Cardiac fibroblast (primary cell): ENCODE measurements at regions not wholly inside any gene's neighbourhood (a gene's known extent, or its start where the extent isn't known, plus 50 kb on each side); places are given as distances from the start of the nearest gene placed in this dataset.

Experiments
- DNase-seq, 2 donors: peaks; one replicate each; pipeline versions ENCODE4 v3.0.0 to v3.0.0-alpha.2; 2010; ENCODE audit warnings: low read depth in 2 of 2
- H3K4me3 ChIP-seq, 2 donors: replicated peaks in 1 of 2; 1 replicate in 1 of 2; 2 replicates in 1 of 2; pipeline ENCODE4 v1.5.1; 2011; ENCODE audit warnings: low read depth in 2 of 2, low read length in 2 of 2, mild to moderate bottlenecking in 2 of 2, moderate library complexity in 1 of 2
- TF ChIP-seq, protein P1 (sequence below): IDR thresholded peaks from one replicate; pipeline ENCODE4 v1.5.1; 2011; ENCODE audit warnings: low read depth, mild to moderate bottlenecking, low read length, inconsistent platforms

GRCh38 chr5:93978222-93978621, 236.8 kb upstream of the POU5F2 start:
- H3K4me3 ChIP-seq = no peak overlapping the region
- TF ChIP-seq, protein P1, sequence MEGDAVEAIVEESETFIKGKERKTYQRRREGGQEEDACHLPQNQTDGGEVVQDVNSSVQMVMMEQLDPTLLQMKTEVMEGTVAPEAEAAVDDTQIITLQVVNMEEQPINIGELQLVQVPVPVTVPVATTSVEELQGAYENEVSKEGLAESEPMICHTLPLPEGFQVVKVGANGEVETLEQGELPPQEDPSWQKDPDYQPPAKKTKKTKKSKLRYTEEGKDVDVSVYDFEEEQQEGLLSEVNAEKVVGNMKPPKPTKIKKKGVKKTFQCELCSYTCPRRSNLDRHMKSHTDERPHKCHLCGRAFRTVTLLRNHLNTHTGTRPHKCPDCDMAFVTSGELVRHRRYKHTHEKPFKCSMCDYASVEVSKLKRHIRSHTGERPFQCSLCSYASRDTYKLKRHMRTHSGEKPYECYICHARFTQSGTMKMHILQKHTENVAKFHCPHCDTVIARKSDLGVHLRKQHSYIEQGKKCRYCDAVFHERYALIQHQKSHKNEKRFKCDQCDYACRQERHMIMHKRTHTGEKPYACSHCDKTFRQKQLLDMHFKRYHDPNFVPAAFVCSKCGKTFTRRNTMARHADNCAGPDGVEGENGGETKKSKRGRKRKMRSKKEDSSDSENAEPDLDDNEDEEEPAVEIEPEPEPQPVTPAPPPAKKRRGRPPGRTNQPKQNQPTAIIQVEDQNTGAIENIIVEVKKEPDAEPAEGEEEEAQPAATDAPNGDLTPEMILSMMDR = no peak
- DNase-seq = no peak

GRCh38 chr5:93967923-93968322, 226.5 kb upstream of the POU5F2 start:
- no peak for DNase-seq

GRCh38 chr5:93964421-93964820, 223.0 kb upstream of the POU5F2 start:
- H3K4me3 ChIP-seq = no peak overlapping the region
- TF ChIP-seq, protein P1 = no peak
- no peak for DNase-seq

More at GRCh38 chr5:93967923-93968322, 226.5 kb upstream of the POU5F2 start:
- H3K4me3 ChIP-seq = no peak overlapping the region
- TF ChIP-seq, protein P1 = no peak

GRCh38 chr5:93960042-93960441, 218.6 kb upstream of the POU5F2 start:
- DNase-seq = no peak
- no peak overlapping the region for H3K4me3 ChIP-seq
- TF ChIP-seq, protein P1 = no peak

DNA sequence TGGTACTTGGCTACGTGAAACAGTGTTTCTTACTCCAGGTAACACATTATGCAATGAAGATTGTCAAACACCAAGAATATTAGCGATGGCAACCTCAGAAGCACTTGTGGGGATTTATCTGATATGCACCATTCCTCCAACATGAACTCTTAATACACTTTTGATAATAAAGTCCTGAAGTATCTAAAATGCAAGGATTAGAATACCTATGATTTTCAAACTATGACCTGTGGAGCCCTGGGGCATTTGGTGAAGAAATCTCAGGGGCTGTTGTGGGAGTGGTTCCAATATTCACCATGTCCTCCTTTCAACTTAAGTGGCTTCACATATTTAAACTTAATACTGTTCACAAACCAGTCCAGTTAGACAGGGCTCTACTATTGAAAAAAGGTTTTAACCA, 214.6 kb upstream of the POU5F2 start:
- no peak overlapping the region for H3K4me3 ChIP-seq
- TF ChIP-seq, protein P1 = no peak
- DNase-seq = no peak

DNA sequence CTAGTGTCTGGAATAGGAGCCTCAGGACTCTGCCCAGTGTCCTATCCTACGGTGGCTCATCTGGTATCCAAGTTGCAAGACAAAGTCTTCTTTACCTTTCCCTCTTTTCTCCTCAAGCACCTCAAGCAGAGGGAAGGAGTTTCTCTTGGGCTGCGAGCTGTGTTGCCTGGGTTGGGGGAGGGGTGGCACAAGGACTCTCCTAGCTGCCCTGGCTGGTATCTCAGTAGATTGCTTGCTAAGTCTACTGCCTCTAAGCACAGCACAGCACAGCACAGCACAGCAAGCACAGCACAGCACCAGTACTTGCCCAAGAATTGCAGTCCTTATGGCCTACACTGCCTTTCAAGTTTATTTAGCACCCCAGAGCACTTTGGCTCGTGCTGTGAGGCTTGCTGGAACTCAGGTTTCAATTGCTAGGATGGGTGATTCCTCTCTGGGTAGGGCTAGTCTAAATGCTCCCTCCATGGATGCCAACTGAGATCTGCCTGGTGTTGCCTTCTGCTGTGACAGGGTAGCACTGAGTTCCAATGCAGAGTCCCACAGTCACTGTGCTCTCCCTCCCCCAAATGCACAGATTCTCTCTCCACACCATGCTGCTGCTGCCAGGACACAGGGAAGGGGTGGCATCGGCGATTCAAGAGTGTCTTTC, 213.1 kb upstream of the POU5F2 start:
- TF ChIP-seq, protein P1 = no peak
- no peak for DNase-seq
- no peak overlapping the region for H3K4me3 ChIP-seq

DNA sequence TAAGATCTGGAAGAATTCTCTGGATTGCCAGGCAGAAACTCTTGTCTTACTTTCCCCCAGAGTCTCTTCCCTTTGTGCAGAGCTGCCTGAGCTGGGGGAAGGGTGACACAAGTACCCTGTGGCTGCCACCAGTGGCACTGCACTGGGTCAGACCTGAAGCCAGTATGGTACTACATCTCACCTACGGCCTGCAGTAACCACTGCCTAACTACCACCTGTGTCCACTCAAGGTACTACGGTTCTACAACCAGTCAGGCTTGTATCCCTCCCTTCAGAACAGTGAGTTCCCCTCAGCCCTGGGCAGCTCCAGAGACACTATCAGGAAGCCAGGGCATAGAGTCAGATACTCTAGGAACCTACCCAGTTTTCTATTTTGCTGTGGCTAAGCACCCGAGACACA, 212.0 kb upstream of the POU5F2 start:
- DNase-seq = no peak
- TF ChIP-seq, protein P1 = no peak
- no peak overlapping the region for H3K4me3 ChIP-seq
